GM12892 (cell line): ENCODE measurements at regions not wholly inside any gene's neighbourhood (a gene's known extent, or its start where the extent isn't known, plus 50 kb on each side); places are given as distances from the start of the nearest gene placed in this dataset.

Source experiments
- POLR2A ChIP-seq: IDR thresholded peaks from 2 replicates; pipeline ENCODE4 v1.6.1; 2011; ENCODE audit warnings: low read depth, low read length, control low read depth
- POLR2AphosphoS5 ChIP-seq: IDR thresholded peaks from 2 replicates; pipeline ENCODE4 v1.6.1; 2011; ENCODE audit warnings: low read depth, low read length, control low read depth
- TAF1 ChIP-seq: IDR thresholded peaks from 2 replicates; pipeline ENCODE4 v1.6.1; 2011; ENCODE audit warnings: low read depth, mild to moderate bottlenecking, control low read depth, low read length, borderline replicate concordance

DNA sequence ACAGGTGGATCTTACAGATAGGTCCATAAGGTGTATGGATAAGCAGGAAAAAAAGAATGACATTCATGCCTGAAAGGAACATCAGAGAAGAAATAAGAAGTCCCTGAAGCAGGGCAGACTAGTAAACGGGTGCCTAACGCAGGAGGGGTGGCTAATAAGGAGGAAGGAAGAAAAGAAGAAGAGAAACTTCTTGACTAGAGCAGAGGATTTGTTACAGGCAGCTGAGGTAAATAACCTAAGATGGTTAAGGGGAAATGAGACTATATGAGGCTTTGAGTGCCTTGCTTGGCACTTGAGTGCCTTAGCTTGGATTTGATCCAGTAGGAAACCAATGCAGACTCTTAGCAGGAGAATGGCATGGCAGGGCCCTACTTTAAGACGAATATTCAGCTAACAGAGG is 313.5 kb upstream of the PDE4D start:
- TF ChIP-seq POLR2A (no peak), POLR2AphosphoS5 (no peak), TAF1 (no peak)
